Testis (tissue), 2 donors: ENCODE measurements at regions not wholly inside any gene's neighbourhood (a gene's known extent, or its start where the extent isn't known, plus 50 kb on each side); places are given as distances from the start of the nearest gene placed in this dataset.

Source experiments
- DNase-seq: peaks from one replicate; pipeline ENCODE4 v3.0.0-alpha.2; 2019
- H3K27ac ChIP-seq, 2 donors: fragments of 200-600 bp; sonication (generic); one replicate each; pipeline ENCODE4 v1.5.1; 2019
- H3K27me3 ChIP-seq: fragments of 200-600 bp; sonication (generic); one replicate; pipeline ENCODE4 v1.5.1; 2019
- H3K36me3 ChIP-seq: fragments of 200-600 bp; sonication (generic); one replicate; pipeline ENCODE4 v1.5.1; 2017; ENCODE audit warnings: low read depth; ENCODE audit errors: missing control alignments
- H3K4me1 ChIP-seq: fragments of 200-600 bp; sonication (generic); one replicate; pipeline ENCODE4 v1.5.1; 2019
- H3K4me3 ChIP-seq, 2 donors: fragments of 200-600 bp; sonication (generic); one replicate each; pipeline ENCODE4 v1.5.1; 2017 to 2019
- H3K9me3 ChIP-seq: fragments of 200-600 bp; sonication (generic); one replicate; pipeline ENCODE4 v1.5.1; 2017
- POLR2A ChIP-seq: fragments of 450-650 bp; IDR thresholded peaks from one replicate; pipeline ENCODE4 v1.6.1; 2017; ENCODE audit warnings: antibody characterized with exemption, mild to moderate bottlenecking, moderate library complexity
- WGBS, 2 donors: methylation state at CpG; one replicate each; pipeline ENCODE4 v1.1.5; 2018; 5-methylcytosine and 5-hydroxymethylcytosine counted together
- intact Hi-C: fragments of 100-400 bp; cut with DNase I; formaldehyde crosslinking; loops from one replicate; pipeline ENCODE4 v1.15.1; 2023; ENCODE audit warnings: low total_unique reads
- TF ChIP-seq, protein P1 (sequence below), 3 experiments: fragments of 450-650 bp in 2 of 3; fragments of 200-600 bp in 1 of 3; sonication (generic) in 1 of 3; IDR thresholded peaks; one replicate each; pipeline ENCODE4 v1.5.1; 2016 to 2019; ENCODE audit warnings: antibody characterized with exemption in 3 of 3, mild to moderate bottlenecking in 2 of 3, moderate library complexity in 1 of 3

GRCh38 chr1:213776969-213777368 is 210.8 kb upstream of the PROX1 start:
- intact Hi-C loops = no loop called here
- Histone ChIP-seq H3K27ac (no peak overlapping the region), H3K4me3 (no peak overlapping the region), H3K36me3 (no peaks in the 10 kb centered on the region), H3K9me3 (no peaks in the 10 kb centered on the region), H3K4me1 (no peaks in the 10 kb centered on the region), H3K27me3 (no peaks in the 10 kb centered on the region)
- TF ChIP-seq, protein P1, sequence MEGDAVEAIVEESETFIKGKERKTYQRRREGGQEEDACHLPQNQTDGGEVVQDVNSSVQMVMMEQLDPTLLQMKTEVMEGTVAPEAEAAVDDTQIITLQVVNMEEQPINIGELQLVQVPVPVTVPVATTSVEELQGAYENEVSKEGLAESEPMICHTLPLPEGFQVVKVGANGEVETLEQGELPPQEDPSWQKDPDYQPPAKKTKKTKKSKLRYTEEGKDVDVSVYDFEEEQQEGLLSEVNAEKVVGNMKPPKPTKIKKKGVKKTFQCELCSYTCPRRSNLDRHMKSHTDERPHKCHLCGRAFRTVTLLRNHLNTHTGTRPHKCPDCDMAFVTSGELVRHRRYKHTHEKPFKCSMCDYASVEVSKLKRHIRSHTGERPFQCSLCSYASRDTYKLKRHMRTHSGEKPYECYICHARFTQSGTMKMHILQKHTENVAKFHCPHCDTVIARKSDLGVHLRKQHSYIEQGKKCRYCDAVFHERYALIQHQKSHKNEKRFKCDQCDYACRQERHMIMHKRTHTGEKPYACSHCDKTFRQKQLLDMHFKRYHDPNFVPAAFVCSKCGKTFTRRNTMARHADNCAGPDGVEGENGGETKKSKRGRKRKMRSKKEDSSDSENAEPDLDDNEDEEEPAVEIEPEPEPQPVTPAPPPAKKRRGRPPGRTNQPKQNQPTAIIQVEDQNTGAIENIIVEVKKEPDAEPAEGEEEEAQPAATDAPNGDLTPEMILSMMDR (IDR thresholded peaks at IDR 0.05) = no peak
- no peak for TF ChIP-seq POLR2A
- no peak for DNase-seq
- 87 to 90% methylated on average over 5 of the region's 5 CpGs for WGBS, 2 donors

- Histone ChIP-seq H3K4me1 (no peaks in the 10 kb centered on the region), H3K4me3 (no peak overlapping the region), H3K27ac (no peak overlapping the region), H3K36me3 (no peaks in the 10 kb centered on the region), H3K9me3 (no peaks in the 10 kb centered on the region), H3K27me3 (no peaks in the 10 kb centered on the region)
- intact Hi-C loops = no loop called here
- 85 to 94% methylated on average over 5 of the region's 5 CpGs for WGBS, 2 donors
- TF ChIP-seq POLR2A = no peak
- TF ChIP-seq, protein P1 (IDR thresholded peaks at IDR 0.05) = no peak
- no peak for DNase-seq
Measured at GRCh38 chr1:213779228-213779627, 208.5 kb upstream of the PROX1 start.

GRCh38 chr1:213782941-213783672 is 204.7 kb upstream of the PROX1 start:
- no peaks in the 10 kb centered on the region for H3K4me1 ChIP-seq
- H3K36me3 ChIP-seq = no peaks in the 10 kb centered on the region
- H3K27ac ChIP-seq = no peak overlapping the region
- H3K9me3 ChIP-seq = no peaks in the 10 kb centered on the region
- 66 to 69% methylated on average over 20 of the region's 20 CpGs for WGBS, 2 donors
- no peak for DNase-seq
- intact Hi-C loops = no loop called here
- no peaks in the 10 kb centered on the region for H3K27me3 ChIP-seq
- no peak overlapping the region for H3K4me3 ChIP-seq
- TF ChIP-seq, protein P1 (IDR thresholded peaks at IDR 0.05) = no peak
- no peak for TF ChIP-seq POLR2A

GRCh38 chr1:213783893-213784292 is 203.9 kb upstream of the PROX1 start:
- intact Hi-C loops = no loop called here
- WGBS, 2 donors = 47% methylated on average over 2 of the region's 2 CpGs
- H3K9me3 ChIP-seq = no peaks in the 10 kb centered on the region
- no peak for TF ChIP-seq POLR2A
- TF ChIP-seq, protein P1 (IDR thresholded peaks at IDR 0.05) = no peak
- H3K36me3 ChIP-seq = no peaks in the 10 kb centered on the region
- DNase-seq = no peak
- no peaks in the 10 kb centered on the region for H3K4me1 ChIP-seq
- no peak overlapping the region for H3K4me3 ChIP-seq
- no peak overlapping the region for H3K27ac ChIP-seq
- no peaks in the 10 kb centered on the region for H3K27me3 ChIP-seq

DNA sequence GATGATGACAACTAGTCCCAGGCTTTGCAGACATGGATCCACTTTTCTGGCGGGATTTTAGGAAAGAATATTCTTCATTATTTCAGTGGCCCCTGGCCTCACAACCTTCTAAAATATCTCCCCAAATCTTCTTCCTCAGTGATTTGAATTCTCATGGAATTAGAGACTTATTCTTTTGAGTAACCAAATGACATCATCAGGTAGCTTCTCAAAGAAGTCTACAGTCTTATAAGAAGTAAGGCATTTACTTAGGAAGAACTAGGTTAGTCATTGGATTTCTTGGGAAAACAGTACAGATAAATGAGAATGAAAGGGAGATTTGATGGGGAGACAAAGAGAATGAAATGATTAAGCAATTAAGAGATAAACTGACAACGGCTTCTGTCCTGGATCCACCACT is 201.1 kb upstream of the PROX1 start:
- Histone ChIP-seq H3K4me3 (no peak overlapping the region), H3K27ac (no peak overlapping the region), H3K9me3 (no peaks in the 10 kb centered on the region), H3K36me3 (no peaks in the 10 kb centered on the region), H3K27me3 (no peaks in the 10 kb centered on the region), H3K4me1 (no peaks in the 10 kb centered on the region)
- no peak for DNase-seq
- TF ChIP-seq, protein P1 (IDR thresholded peaks at IDR 0.05) = no peak
- TF ChIP-seq POLR2A = no peak
- intact Hi-C loops = no loop called here
- WGBS, 2 donors = 91 to 96% methylated on average over 2 of the region's 2 CpGs
